Fibroblast of skin of back (primary cell): ENCODE measurements at regions not wholly inside any gene's neighbourhood (a gene's known extent, or its start where the extent isn't known, plus 50 kb on each side); places are given as distances from the start of the nearest gene placed in this dataset.
A peak's percentile ranks its signal among the peaks of the same experiment; 100 is the strongest.

Experiments
- DNase-seq: peaks from one replicate; pipeline ENCODE4 v3.0.0-alpha.2; 2013

DNA sequence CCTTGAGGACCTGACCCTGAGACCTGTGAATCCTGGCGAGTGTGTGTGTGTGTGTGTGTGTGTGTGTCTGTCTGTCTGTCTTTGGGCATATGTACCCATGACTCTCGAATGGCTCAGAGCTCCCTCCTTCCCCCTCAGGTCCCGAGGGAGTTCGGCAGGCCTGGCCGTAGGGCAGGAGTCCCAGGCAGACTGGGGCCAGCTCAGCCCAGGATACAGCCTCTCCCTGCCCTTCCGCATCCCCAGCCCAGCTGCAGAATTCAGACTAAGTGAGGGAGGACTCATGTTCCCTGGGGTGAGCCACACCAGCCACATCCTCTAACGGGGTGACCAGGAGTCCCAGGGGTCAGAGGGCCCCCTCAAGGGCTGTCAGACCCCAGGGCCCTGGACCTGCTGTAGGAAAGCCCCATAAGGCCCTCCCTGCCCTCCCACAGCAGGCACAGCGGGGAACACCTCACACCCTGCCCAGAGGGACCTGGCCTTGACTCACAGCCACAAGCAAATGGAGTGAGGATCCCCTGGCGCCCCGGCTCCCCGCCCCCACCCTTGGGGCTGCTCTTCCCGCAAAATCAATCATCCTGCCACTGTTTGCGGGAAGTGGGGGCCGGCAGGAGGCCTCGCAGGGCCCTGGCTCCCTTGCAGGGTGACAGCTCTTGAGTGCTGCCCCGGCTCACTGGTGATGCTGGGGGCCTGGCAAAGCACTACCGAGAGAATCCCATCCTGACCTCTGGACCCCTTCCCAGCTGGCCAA is 101.7 kb upstream of the CASZ1 start:
- peak; percentile 9 for DNase-seq

DNA sequence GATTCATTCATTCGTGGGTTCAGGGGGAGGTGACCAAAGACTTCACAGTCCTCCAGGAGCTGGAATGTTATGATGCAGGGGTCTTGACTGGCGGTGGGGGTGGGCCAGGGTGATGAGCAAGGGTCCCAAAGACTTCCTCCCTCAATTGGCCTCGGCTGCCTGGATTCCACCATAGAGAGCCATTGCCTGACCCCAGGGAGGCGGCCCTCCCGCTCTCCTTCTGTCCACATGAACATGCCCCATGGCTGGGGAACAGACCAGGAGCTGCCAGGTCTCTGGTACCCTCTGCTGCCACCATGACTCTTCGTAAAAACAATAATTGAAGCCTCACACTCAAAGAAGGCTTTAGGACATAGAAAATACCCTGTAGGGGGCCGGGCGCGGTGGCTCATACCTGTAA is 102.5 kb upstream of the CASZ1 start:
- no peak for DNase-seq

DNA sequence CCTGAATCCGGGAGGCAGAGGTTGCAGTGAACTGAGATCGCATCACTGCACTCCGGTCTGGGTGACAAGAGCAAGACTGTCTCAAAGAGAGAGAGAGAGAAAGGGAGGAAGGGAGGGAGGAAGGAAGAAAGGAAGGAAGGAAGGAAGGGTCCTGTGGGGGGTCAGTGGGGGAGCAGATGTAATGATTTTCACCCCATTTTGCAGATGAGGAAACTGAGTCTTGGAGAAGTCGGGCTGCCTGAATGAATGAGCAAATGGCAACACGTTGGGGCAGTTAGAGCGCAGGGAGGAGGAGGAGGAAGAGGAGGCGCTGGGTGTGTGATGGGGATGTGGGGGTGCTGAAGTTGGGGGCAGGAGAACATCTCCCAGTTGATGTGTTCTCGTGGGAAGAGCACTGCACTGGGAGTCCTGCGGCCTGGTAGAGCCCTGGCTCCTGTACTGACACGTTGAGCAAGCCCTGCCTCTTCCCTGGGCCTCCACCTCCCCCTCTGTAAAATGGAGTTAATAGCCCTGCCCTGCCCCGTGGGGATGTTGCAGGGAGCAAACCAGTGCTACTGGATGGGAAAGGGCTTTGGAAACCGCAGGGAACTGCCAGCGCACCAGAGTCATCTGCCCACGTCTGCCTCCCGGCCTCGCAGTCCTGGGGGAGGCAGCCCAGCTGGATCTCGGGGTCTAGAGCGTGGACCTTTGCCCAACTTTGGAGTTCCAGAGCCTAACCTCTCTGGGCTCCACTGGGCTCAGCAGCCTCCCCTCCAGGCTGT is 103.2 kb upstream of the CASZ1 start:
- DNase-seq, result no peak

DNA sequence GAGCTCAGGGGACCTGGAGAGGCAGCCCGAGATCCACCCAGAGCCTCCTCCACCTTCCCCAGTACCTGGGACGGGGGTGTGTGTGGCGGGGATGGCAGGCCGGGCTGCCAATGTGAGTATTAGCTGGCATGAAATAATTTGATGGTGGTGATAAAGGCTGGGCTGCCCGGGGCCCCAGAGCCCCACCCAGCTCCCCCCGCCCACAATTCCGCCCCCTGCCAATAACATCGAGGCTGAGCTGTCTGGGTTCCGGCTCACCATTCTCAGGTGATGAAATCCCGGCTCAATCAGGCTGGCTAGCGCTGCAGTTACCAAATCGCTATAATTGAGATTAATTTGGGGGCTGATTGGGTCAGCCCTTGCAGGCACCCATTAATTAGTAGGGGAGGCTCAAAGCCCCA is 103.8 kb upstream of the CASZ1 start:
- no peak for DNase-seq

- DNase-seq, result no peak
Observed at GRCh38 chr1:10900691-10901090, 104.2 kb upstream of the CASZ1 start.

DNA sequence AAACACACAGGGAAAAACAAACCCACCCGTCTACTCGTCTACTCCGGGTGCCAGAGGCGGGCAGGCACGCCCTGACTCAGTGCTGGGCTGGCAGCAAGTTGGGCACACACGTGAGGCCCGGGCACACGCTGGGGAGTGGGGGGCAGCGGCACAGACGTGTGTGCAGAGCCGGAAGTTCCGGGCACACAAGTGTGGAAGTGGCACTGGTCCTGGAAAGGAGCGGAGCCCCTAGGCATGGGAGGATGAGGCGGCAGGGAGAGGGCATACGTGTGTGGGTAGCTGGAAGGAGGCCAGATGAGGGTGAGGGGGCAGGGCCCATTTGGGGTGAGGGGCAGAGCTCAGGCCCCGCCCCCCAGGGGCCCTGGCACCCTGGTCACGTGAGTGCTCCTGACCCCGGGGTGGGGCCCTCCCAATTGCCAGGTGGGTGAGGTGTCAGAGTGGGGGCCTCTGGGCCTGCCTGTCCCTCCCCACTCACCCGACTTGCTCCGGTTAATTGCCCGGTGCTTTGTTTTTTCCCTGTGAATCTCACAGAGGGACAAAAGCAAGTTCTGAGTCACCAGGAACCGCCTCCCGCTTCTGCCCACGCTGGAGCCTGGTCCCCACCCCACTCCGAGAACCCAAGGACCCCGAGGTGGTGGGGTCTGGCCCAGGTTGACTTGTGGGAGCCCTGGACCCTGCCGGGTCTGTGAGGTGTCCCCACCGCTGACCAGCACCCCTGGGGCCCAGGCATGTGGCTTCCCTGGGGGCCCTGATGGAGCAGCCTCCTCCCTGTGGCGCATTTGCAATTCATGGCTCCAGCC is 104.8 kb upstream of the CASZ1 start:
- no peak for DNase-seq

GRCh38 chr1:10901891-10902805 is 105.7 kb upstream of the CASZ1 start:
- DNase-seq, result no peak

GRCh38 chr1:10903421-10903820 is 107.0 kb upstream of the CASZ1 start:
- DNase-seq, result no peak

DNA sequence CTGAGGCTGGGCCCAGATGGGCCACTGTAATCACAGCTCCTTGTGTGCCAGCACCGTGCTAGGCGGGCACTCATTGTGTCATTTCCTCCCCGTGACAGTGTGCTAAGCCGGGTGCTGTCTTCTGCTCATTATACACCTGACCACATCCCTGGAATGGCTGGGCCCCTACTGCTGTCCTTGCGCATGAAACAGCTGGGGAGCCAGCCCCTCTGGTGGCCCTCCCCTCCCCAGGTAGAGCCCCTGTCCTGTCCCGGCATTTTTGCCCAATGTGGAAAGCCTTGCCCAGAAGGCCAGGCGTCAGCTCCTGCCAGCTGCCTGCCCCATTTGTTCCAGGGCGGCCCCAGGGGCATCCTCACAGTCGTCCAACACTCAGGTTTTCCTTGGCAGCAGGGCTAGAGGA is 107.4 kb upstream of the CASZ1 start:
- no peak for DNase-seq

DNA sequence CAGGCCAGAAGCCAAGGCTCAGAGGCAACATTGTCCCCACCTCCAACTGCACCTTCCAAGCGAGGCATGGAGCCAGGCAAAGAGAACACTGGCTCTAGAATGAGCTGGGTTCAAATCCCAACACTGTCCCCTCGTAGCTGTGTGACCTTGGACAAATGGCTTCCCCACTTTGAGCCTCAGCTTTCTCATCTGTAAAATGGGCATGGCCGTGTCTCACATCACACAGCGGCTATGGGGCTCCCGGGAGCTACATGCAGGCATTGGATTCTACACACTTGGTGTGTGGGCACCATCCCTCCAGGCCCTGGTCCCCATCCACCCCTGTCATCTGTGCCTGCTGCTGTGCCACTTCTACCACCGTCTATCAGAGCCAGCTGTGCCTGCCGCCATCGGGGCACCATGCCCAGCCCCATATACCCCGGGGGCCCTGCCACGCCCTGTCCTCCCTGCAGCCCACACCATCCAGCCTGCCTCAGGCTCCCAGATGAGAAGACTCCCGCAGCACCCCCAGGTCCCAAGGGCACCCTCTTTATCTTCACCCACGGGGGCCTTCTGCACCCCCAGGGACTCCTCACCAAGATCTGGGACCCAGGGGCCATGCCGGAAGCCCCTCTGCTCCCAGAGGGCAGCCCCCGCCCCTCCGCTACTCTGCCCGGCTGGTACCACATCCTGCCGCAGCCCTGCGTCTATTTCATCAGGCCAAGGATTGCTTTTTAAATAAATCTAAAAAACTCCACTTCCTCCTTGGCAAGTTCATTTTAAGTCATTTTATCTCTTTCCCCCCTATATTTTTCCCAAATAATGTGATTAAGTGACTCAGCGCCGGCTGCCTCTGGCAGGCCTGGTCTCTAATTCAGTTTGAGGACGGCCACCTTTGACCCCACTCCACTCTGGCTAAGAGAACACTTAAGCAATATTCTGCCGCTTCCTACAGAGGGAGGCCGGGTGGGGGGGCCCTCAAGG is 107.8 kb upstream of the TARDBP start:
- DNase-seq, result no peak

DNA sequence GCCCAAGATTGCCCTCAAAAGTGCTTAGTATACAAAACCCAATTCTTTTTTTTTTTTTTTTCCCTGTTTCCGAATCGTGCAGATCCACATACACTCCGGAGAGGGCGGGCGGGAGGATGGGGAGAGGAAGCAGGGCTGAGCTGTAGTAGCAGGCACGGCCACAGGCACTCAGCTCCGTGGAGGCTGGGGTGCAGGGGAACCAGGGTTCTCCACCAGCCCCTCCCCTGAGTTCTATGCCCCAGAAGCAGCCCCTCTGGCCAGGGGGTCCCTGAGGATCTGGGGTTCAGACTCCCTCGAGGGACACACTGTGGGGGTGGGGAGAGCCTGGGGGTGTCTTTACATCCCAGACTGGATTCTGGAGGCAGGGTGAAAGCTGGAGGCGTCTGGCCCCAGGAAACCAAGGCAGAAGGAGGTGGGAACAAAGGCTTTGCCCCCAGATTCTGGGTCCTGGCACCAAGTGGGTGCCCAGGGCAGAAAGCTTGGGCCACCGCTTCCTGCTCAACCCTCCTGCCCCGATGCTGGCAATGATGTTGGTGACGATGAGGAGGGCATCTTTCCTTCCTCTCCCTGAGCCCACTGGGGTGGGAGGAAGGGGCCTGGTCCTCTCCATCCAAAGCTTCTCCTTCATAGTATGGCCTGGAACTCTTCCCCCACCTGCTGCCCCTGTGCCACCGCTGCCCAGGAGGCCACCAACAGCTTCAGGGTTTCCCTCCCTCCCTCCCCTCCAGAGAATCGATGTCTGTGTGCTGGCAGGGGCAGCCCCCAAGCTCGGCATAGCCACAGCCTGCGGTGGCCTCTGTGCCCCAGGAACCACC is 106.4 kb upstream of the TARDBP start:
- no peak for DNase-seq

GRCh38 chr1:10906866-10907519 is 105.5 kb upstream of the TARDBP start:
- DNase-seq, result no peak

GRCh38 chr1:10908266-10908665 is 104.2 kb upstream of the TARDBP start:
- no peak for DNase-seq

DNA sequence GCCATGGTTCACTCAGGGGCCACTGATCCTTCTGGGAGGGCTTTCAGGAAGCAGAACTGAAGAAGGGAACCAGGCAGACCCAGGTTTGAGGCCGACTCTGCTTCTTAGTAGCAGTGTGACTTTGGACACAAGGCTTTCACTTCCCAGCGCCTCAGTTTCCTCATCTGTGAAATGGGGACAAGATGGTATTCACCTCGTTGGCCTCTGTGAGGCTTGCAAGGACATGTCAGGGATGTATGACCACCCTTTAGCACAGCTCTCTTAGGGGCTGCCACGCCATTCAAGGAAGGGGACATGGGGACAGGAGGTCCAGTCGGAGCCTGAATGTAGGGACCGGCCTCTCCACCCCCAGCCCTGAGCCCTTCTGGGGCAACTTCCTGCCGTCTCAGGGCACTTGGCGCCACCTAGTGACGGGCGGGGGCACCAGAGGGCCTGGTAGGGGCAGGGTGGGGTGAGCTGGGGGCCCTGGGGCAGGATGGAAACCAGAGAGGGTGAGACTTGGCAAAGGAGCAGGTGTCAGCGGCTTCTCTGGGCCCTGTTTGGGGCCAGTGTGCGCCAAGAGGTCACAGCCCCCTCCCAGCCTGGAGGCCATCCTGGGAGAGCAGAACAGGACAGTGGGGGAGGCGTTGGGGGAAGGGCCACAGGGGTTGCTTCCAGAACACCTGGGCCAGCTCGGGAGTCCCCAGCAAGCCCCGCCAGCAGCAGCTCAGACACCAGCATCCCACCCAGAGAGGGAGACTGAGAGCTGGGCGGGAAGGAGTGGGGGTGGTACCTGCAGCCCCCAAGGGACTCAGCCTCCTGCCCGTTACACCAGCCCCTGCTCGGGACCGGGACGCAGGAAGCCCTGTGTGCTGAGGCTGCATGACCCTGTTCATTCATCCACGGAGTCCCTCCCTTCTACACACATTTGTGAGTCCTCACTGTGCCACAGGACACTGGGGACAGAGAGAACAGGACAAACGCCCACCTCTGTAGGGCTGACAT is 102.5 kb upstream of the TARDBP start:
- DNase-seq, result peak; percentile 24

DNA sequence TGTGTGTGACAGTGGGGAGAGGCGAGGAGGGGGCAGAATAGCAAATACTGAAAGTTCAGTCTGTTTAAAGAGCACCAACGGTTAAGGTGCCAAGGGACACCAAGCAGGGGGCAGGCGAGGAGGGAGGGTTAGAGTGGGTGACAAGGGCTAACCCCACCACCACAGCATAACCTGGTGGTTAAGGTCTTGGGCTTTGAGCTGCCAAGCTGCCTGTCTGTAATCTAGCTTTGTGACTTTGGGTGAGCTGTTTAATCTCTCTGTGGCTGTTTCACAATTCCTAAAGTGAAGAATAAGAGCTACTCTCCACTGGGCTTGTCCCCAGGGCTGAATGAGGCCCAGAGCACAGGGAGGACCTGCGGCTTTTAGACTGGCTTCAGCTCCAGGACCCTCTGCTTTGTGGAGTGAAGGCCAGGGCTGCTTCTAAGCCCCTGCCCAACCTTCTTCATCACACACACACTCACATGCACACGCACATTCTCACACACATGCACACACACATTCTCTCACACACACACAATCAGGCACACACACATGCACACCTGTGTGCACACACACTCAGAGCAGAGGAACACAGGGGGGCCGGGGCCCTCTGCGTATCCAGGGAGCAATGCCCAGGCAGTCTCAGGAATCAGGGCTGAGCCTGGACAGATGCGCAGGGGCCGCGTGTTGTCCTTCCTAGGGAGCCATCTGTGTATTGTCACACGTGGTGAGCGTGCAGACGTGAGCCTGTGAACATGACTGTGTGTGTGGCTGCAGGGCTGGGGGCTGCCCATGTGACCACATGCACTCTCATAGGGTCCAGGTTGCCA is 101.6 kb upstream of the TARDBP start:
- no peak for DNase-seq

- DNase-seq, result no peak
Observed at GRCh38 chr1:10911490-10912166, 100.8 kb upstream of the TARDBP start.

GRCh38 chr1:10912441-10912840 is 100.0 kb upstream of the TARDBP start:
- no peak for DNase-seq
